ENCODE measurements at regions not wholly inside any gene's neighbourhood (a gene's known extent, or its start where the extent isn't known, plus 50 kb on each side); places are given as distances from the start of the nearest gene placed in this dataset.
A peak's percentile ranks its signal among the peaks of the same experiment; 100 is the strongest.

GRCh38 chr7:121633186-121633585 lies 237.1 kb upstream of the FAM3C start:
- FAIRE-seq (no peak), ATAC-seq (no peak), DNase-seq (ENCODE audit: low read depth in 1 of 2, low spot score in 1 of 2) (no peak)
- no peak overlapping the region for H3K27ac ChIP-seq
- ChIA-PET CTCF (no interaction called here), POLR2A (no interaction called here)
- 2% methylated on average over 3 of the region's 3 CpGs for WGBS (ENCODE audit: missing lambda C conversion rate)
- H3K4me1 ChIP-seq: no peaks in the 10 kb centered on the region
- no peak overlapping the region for H3K4me2 ChIP-seq
- no peak overlapping the region for H3K4me3 ChIP-seq
- no peak for TF ChIP-seq REST (IDR thresholded peaks at IDR 0.05)
- no peak for TF ChIP-seq CEBPB (IDR thresholded peaks at IDR 0.05)
- TF ChIP-seq FOSL2 (IDR thresholded peaks at IDR 0.05): no peak
- TF ChIP-seq FOSL2 (CRISPR knock-in tag; IDR thresholded peaks at IDR 0.05): no peak
- no peak for TF ChIP-seq HEYL (CRISPR knock-in tag; IDR thresholded peaks at IDR 0.05)
- TF ChIP-seq ZC3H11A (IDR thresholded peaks at IDR 0.05): no peak
- no peak for TF ChIP-seq BHLHE40 (IDR thresholded peaks at IDR 0.05; ENCODE audit: low read depth, low read length)
- TF ChIP-seq PHF8 (IDR thresholded peaks at IDR 0.05; ENCODE audit: borderline replicate concordance, low read depth): no peak
- no peak for TF ChIP-seq JUNB (IDR thresholded peaks at IDR 0.05)
- no peak for TF ChIP-seq EP300 (IDR thresholded peaks at IDR 0.05)
- H3K9me3 ChIP-seq: no peaks in the 10 kb centered on the region

- DNase-seq (ENCODE audit: low read depth in 1 of 2, low spot score in 1 of 2) (no peak), FAIRE-seq (no peak), ATAC-seq (no peak)
- 43% methylated on average over 3 of the region's 3 CpGs for WGBS (ENCODE audit: missing lambda C conversion rate)
- ChIA-PET POLR2A (no interaction called here), CTCF (interaction anchor here (0.7 to 1.4 kb wide), 3 partner anchors 9 to 371 kb away, joined by 3 read pairs; no protein-coding TSS in a partner anchor)
- TF ChIP-seq MAZ (IDR thresholded peaks at IDR 0.05; ENCODE audit: borderline replicate concordance, low read depth, low read length) (no peak), ZC3H11A (IDR thresholded peaks at IDR 0.05) (no peak), MAX (IDR thresholded peaks at IDR 0.05) (no peak), CHD4 (IDR thresholded peaks at IDR 0.05; ENCODE audit: borderline replicate concordance) (no peak), JUNB (IDR thresholded peaks at IDR 0.05) (no peak)
- no peaks in the 10 kb centered on the region for H3K9me3 ChIP-seq
- H3K4me2 ChIP-seq: no peak overlapping the region
- no peak overlapping the region for H3K4me3 ChIP-seq
- no peak overlapping the region for H3K27ac ChIP-seq
- no peaks in the 10 kb centered on the region for H3K4me1 ChIP-seq
Observed at GRCh38 chr7:121624958-121625357, 228.8 kb upstream of the FAM3C start.

- ChIA-PET CTCF (interaction anchor here (0.7 kb wide), 1 partner anchor 1362 kb away, joined by 4 read pairs; no protein-coding TSS in a partner anchor), POLR2A (no interaction called here)
- Histone ChIP-seq H3K4me3 (no peak overlapping the region), H3K4me2 (no peak overlapping the region), H3K27ac (no peak overlapping the region), H3K4me1 (no peaks in the 10 kb centered on the region), H3K9me3 (no peaks in the 10 kb centered on the region)
- ATAC-seq (0 out of 6 replicates have a peak, but pooled peaks of 1 of the 2 experiments have one; percentile 24), FAIRE-seq (no peak), DNase-seq (ENCODE audit: low read depth in 1 of 2, low spot score in 1 of 2) (no peak)
- 5% methylated on average over 6 of the region's 6 CpGs for WGBS (ENCODE audit: missing lambda C conversion rate)
- TF ChIP-seq TFCP2L1 (CRISPR knock-in tag; IDR thresholded peaks at IDR 0.05) (no peak), MAFK (IDR thresholded peaks at IDR 0.05; ENCODE audit: partially characterized antibody) (no peak), SMC3 (IDR thresholded peaks at IDR 0.05) (no peak), HMGXB4 (CRISPR knock-in tag; IDR thresholded peaks at IDR 0.05; ENCODE audit: borderline replicate concordance) (no peak), ZC3H11A (IDR thresholded peaks at IDR 0.05) (no peak), ZFP36 (IDR thresholded peaks at IDR 0.05; ENCODE audit: borderline replicate concordance, partially characterized antibody) (no peak), ATOH8 (CRISPR knock-in tag; IDR thresholded peaks at IDR 0.05; ENCODE audit: low read depth) (no peak), CTCF (IDR thresholded peaks at IDR 0.05) (no peak), POLR2AphosphoS2 (conservative IDR thresholded peaks at IDR 0.05; ENCODE audit: low read length) (no peak), CBX2 (IDR thresholded peaks at IDR 0.05; ENCODE audit: borderline replicate concordance, low read depth) (no peak), NR3C1 (IDR thresholded peaks at IDR 0.05) (no peak), ELK1 (IDR thresholded peaks at IDR 0.05; ENCODE audit: low read depth, low read length) (no peak), TP53 (CRISPR knock-in tag; IDR thresholded peaks at IDR 0.05) (no peak)
Observed at GRCh38 chr7:121623130-121623872, 227.2 kb upstream of the FAM3C start.
